Common myeloid progenitor, CD34-positive (primary cell): ENCODE measurements at regions not wholly inside any gene's neighbourhood (a gene's known extent, or its start where the extent isn't known, plus 50 kb on each side); places are given as distances from the start of the nearest gene placed in this dataset.

Source experiments
- CTCF ChIA-PET: fragments of 350-600 bp; sonication (Branson Sonifier 250); formaldehyde crosslinking; loops from one replicate; lab custom pipeline; 2021; ENCODE audit warnings: antibody characterized with exemption; lab: Charles Lee
- POLR2A ChIA-PET: fragments of 350-600 bp; sonication (Branson Sonifier 250); formaldehyde crosslinking; loops from one replicate; lab custom pipeline; 2021; ENCODE audit warnings: antibody characterized with exemption; lab: Charles Lee
- DNase-seq, 3 donors: peaks; one replicate each; pipeline versions ENCODE4 v3.0.0 to v3.0.0-alpha.2; 2013
- H3K27ac ChIP-seq, 2 experiments: 1 replicate in 1 of 2; 2 replicates in 1 of 2; pipeline ENCODE4 v1.7.0; 2013; ENCODE audit warnings: inconsistent platforms in 2 of 2, low read length in 2 of 2, mild to moderate bottlenecking in 2 of 2, low read depth in 1 of 2, moderate library complexity in 1 of 2; ENCODE audit not compliant: severe bottlenecking in 2 of 2, insufficient read depth in 1 of 2, poor library complexity in 1 of 2
- H3K27me3 ChIP-seq, 5 experiments: replicated peaks in 2 of 5; 1 replicate in 3 of 5; 2 replicates in 2 of 5; pipeline versions ENCODE4 v1.6.1 to v1.7.0; 2013; ENCODE audit warnings: low read length in 4 of 5, mild to moderate bottlenecking in 2 of 5, moderate library complexity in 2 of 5, inconsistent platforms in 1 of 5; ENCODE audit not compliant: insufficient read depth in 5 of 5, control insufficient read depth in 4 of 5
- H3K36me3 ChIP-seq, 4 experiments: 1 replicate in 2 of 4; 2 replicates in 2 of 4; pipeline versions ENCODE4 v1.6.1 to v1.7.0; 2013; ENCODE audit warnings: low read length in 3 of 4, control low read depth in 1 of 4, mild to moderate bottlenecking in 1 of 4; ENCODE audit not compliant: control insufficient read depth in 4 of 4, insufficient read depth in 4 of 4
- H3K4me1 ChIP-seq, 4 experiments: 1 replicate in 3 of 4; 2 replicates in 1 of 4; pipeline versions ENCODE4 v1.6.1 to v1.7.1; 2013; ENCODE audit warnings: low read length in 3 of 4, mild to moderate bottlenecking in 3 of 4, control low read depth in 1 of 4, inconsistent platforms in 1 of 4, moderate library complexity in 1 of 4; ENCODE audit not compliant: control insufficient read depth in 4 of 4, insufficient read depth in 4 of 4; ENCODE audit errors: control extremely low read depth in 1 of 4
- H3K4me3 ChIP-seq, 7 experiments: 1 replicate in 4 of 7; 2 replicates in 3 of 7; pipeline versions ENCODE4 v1.5.1 to v1.7.0; 2013; ENCODE audit warnings: mild to moderate bottlenecking in 7 of 7, low read length in 6 of 7, moderate library complexity in 6 of 7, inconsistent platforms in 2 of 7, low read depth in 2 of 7, control low read depth in 1 of 7; ENCODE audit not compliant: insufficient read depth in 4 of 7, control insufficient read depth in 1 of 7; ENCODE audit errors: extremely low read depth in 1 of 7
- H3K9me3 ChIP-seq, 5 experiments: 1 replicate in 4 of 5; 2 replicates in 1 of 5; pipeline versions ENCODE4 v1.6.1 to v1.7.1; 2013; ENCODE audit warnings: low read length in 4 of 5, mild to moderate bottlenecking in 2 of 5, inconsistent platforms in 1 of 5, low read depth in 1 of 5, moderate library complexity in 1 of 5; ENCODE audit not compliant: control insufficient read depth in 4 of 5, insufficient read depth in 2 of 5; ENCODE audit errors: control extremely low read depth in 1 of 5
- WGBS: methylation state at CpG from one replicate; pipeline ENCODE4 v1.1.5; 2013; ENCODE audit not compliant: insufficient coverage; 5-methylcytosine and 5-hydroxymethylcytosine counted together

DNA sequence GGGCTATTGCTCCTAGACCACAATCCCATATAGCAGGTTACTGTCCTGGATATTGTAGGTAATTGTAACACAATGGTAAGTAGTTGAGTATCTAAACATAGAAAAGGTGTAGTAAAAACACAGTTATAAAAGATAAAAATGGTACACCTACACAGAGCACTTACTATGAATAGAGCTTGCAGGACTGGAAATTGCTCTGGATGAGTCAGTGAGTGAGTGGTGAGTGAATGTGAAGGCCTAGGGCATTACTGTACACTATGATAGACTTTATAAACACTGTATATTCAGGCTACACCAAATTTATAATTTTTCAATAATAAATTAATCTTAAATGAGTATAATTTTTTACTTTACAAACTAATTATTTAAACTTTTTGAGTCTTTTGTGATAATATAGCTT is 425.7 kb downstream of the PABPC4L start:
- H3K4me3 ChIP-seq = no peak overlapping the region
- CTCF ChIA-PET = no interaction called here
- no peaks in the 10 kb centered on the region for H3K9me3 ChIP-seq
- H3K36me3 ChIP-seq = no peaks in the 10 kb centered on the region
- DNase-seq = no peak
- no peaks in the 10 kb centered on the region for H3K4me1 ChIP-seq
- no peak overlapping the region for H3K27ac ChIP-seq
- H3K27me3 ChIP-seq = no peaks in the 10 kb centered on the region
- POLR2A ChIA-PET = no interaction called here

DNA sequence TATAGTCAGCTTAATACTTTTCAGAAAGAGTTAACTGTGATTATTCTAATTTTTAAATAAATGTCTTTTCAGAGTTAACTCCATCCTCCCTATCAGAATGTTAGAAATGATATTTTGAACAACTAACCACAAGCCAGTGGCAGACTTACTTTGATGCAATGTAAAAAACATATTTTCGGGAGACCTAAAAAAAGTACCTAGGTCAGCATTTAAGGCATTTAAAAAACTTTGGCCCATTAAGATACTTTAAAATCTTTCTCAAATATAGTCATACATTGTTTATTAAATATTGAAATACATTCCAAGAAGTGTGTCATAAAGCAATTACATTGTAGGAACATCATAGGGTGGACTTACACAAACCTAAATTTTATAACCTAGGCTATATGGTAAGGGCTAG is 426.1 kb downstream of the PABPC4L start:
- POLR2A ChIA-PET = no interaction called here
- no peaks in the 10 kb centered on the region for H3K36me3 ChIP-seq
- CTCF ChIA-PET = no interaction called here
- no peak overlapping the region for H3K27ac ChIP-seq
- H3K9me3 ChIP-seq = no peaks in the 10 kb centered on the region
- H3K27me3 ChIP-seq = no peaks in the 10 kb centered on the region
- no peak for DNase-seq
- WGBS = no CpG with 5 or more reads among the region's 1 CpG
- no peak overlapping the region for H3K4me3 ChIP-seq
- H3K4me1 ChIP-seq = no peaks in the 10 kb centered on the region

DNA sequence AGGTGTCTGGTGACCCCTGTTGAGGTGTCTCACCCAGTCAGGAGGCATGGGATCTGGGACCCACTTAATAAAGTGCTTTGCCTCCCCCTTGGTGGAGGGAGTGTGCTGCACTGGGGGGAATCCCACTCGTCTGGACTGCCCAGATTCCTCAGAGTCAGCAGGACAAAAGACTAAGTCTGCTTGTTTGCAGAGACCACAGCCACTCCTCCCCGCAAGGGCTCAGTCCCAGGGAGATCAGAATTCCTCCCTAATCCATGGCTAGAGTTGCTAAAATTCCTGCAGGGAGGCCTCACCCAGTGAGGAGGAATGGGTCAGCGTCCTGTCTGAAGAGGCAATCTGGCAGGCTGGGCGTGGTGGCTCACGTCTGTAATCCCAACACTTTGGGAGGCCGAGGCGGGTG is 442.2 kb downstream of the PABPC4L start:
- no peak for DNase-seq
- ChIA-PET CTCF (no interaction called here), POLR2A (no interaction called here)
- WGBS = 92% methylated on average over 7 of the region's 7 CpGs
- no peaks in the 10 kb centered on the region for H3K36me3 ChIP-seq
- no peaks in the 10 kb centered on the region for H3K4me1 ChIP-seq
- H3K27ac ChIP-seq = no peak overlapping the region
- H3K27me3 ChIP-seq = no peaks in the 10 kb centered on the region
- no peaks in the 10 kb centered on the region for H3K9me3 ChIP-seq
- no peak overlapping the region for H3K4me3 ChIP-seq

DNA sequence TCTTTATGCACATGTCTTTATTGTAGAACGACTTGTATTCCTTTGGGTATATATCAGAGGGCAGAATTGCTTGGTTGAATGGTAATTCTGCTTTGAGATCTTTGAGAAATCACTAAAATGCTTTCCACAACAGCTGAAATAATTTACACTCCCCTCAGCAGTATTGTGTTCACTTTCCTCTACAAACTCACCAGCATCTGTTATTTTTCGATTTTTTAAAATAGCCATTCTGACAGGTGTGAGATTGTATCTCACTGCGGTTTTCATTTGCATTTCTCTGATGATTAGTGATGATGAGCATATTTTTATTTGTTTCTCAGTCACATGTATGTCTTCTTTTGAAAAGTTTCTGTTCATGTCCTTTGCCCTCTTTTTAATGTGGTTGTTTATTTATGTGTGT is 459.8 kb downstream of the PABPC4L start:
- no peak overlapping the region for H3K27ac ChIP-seq
- no peaks in the 10 kb centered on the region for H3K27me3 ChIP-seq
- no peak overlapping the region for H3K4me3 ChIP-seq
- POLR2A ChIA-PET = no interaction called here
- CTCF ChIA-PET = no interaction called here
- H3K36me3 ChIP-seq = no peaks in the 10 kb centered on the region
- DNase-seq = no peak
- H3K9me3 ChIP-seq = no peaks in the 10 kb centered on the region
- H3K4me1 ChIP-seq = no peaks in the 10 kb centered on the region
- WGBS = no CpG with 5 or more reads among the region's 3 CpGs

DNA sequence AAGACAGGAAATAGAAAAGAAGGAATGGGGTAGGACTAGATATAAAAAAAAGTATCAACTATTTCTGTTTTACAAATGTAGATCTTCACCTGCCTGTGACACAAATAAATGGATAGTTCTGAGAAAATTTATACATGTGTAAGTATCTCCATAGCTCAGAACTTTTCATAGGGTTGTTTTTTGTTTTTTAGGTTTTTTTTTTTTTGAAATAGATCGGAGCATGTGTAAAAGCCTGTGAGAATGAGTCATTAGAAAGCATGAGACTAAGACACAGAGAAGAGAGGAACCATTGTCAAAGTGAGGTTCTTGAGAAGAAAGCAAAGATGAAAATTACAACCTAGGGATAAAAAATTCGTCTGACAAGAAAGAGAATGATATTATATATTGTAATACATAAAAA is 481.6 kb downstream of the PABPC4L start:
- no CpG with 5 or more reads among the region's 2 CpGs for WGBS
- Histone ChIP-seq H3K36me3 (no peaks in the 10 kb centered on the region), H3K4me1 (no peaks in the 10 kb centered on the region), H3K27me3 (no peaks in the 10 kb centered on the region), H3K4me3 (no peak overlapping the region), H3K27ac (no peak overlapping the region), H3K9me3 (no peaks in the 10 kb centered on the region)
- POLR2A ChIA-PET = no interaction called here
- DNase-seq = no peak
- CTCF ChIA-PET = no interaction called here

DNA sequence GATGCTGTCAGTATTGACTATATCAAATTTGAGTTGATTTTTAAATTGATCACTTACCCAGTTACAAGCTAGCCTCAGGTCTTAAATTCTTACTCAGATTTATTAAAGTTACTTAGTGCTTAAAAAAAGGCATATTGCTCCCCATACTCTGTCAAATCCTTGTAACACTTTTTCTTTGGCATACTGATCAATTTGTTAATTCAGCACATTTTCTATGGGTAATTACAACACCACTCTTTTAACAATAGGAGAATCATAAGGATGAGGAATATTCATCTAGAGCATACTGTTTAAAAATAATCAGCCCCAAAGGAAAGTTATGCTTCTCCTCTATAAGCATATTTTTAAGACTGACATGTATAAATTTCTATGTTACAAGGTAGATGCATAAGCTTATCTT is 482.5 kb downstream of the PABPC4L start:
- no peaks in the 10 kb centered on the region for H3K9me3 ChIP-seq
- ChIA-PET POLR2A (no interaction called here), CTCF (no interaction called here)
- no peak for DNase-seq
- H3K27ac ChIP-seq = no peak overlapping the region
- no peaks in the 10 kb centered on the region for H3K4me1 ChIP-seq
- no peaks in the 10 kb centered on the region for H3K27me3 ChIP-seq
- no peak overlapping the region for H3K4me3 ChIP-seq
- H3K36me3 ChIP-seq = no peaks in the 10 kb centered on the region

DNA sequence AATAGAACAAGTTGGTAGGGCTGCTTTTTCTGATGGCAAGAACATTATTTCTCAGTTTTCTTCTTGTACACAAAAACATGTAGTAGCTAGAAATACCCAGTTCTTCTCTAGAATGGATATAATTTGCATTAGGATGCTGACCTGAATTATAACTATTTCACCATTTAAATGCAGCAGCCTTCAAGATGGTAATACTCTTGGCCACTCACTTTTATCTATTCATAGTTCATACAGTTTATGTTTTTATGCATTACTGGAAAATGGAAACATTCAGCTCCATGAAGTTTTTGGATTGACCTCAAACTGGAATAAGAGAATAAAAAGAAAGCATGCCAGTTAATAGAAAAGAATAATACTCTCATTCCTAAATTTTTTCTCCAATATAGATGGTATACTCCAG is 487.4 kb downstream of the PABPC4L start:
- ChIA-PET POLR2A (no interaction called here), CTCF (no interaction called here)
- H3K4me1 ChIP-seq = no peaks in the 10 kb centered on the region
- H3K27me3 ChIP-seq = no peaks in the 10 kb centered on the region
- H3K4me3 ChIP-seq = no peak overlapping the region
- H3K27ac ChIP-seq = no peak overlapping the region
- DNase-seq = no peak
- H3K36me3 ChIP-seq = no peaks in the 10 kb centered on the region
- H3K9me3 ChIP-seq = no peaks in the 10 kb centered on the region

DNA sequence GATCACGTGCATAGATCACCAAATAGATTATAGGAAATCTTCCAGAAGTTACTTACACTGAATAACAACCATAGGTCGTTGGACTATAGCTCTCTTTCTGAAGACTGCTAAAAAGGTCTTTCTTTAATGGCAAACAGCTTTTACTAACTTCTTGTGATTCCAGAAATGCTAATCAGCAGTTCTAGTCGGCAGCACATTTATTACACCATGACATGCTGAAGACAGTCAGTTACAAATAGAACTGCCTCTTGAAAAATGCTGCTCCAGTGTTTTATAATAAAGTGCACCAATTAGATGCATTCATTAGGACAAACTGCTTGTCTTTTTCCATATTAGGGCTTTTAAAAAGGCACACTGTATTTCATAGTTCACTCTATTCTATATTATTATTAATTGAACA is 488.2 kb downstream of the PABPC4L start:
- Histone ChIP-seq H3K27ac (no peak overlapping the region), H3K4me1 (no peaks in the 10 kb centered on the region), H3K4me3 (no peak overlapping the region), H3K9me3 (no peaks in the 10 kb centered on the region), H3K36me3 (no peaks in the 10 kb centered on the region), H3K27me3 (no peaks in the 10 kb centered on the region)
- ChIA-PET CTCF (no interaction called here), POLR2A (no interaction called here)
- WGBS = 100% methylated on average over 2 of the region's 3 CpGs
- DNase-seq = no peak
